ENCODE measurements at regions not wholly inside any gene's neighbourhood (a gene's known extent, or its start where the extent isn't known, plus 50 kb on each side); places are given as distances from the start of the nearest gene placed in this dataset.

- no peaks in the 10 kb centered on the region for H3K9me3 ChIP-seq (ENCODE audit: control insufficient read depth, low read depth, low read length)
- H3K36me3 ChIP-seq (ENCODE audit: control insufficient read depth, low read depth, low read length), result no peaks in the 10 kb centered on the region
- no peaks in the 10 kb centered on the region for H3K27me3 ChIP-seq (ENCODE audit: control insufficient read depth, insufficient read depth, low read length)
- H3K4me3 ChIP-seq (ENCODE audit: low read length), result no peak overlapping the region
- H3K27ac ChIP-seq (ENCODE audit: low read length), result no peak overlapping the region
- H3K4me1 ChIP-seq (ENCODE audit: control insufficient read depth, low read depth, low read length), result no peaks in the 10 kb centered on the region
- no peak overlapping the region for H3K9ac ChIP-seq (ENCODE audit: low read length)
Measured at GRCh38 chr5:4987431-4987830, 152.7 kb upstream of the ADAMTS16 start.

- Histone ChIP-seq H3K9me3 (ENCODE audit: control insufficient read depth, low read depth, low read length) (no peaks in the 10 kb centered on the region), H3K36me3 (ENCODE audit: control insufficient read depth, low read depth, low read length) (no peaks in the 10 kb centered on the region), H3K4me3 (ENCODE audit: low read length) (no peak overlapping the region), H3K27me3 (ENCODE audit: control insufficient read depth, insufficient read depth, low read length) (no peaks in the 10 kb centered on the region), H3K4me1 (ENCODE audit: control insufficient read depth, low read depth, low read length) (no peaks in the 10 kb centered on the region), H3K9ac (ENCODE audit: low read length) (no peak overlapping the region), H3K27ac (ENCODE audit: low read length) (no peak overlapping the region)
Measured at GRCh38 chr5:4989118-4989517, 151.0 kb upstream of the ADAMTS16 start.

GRCh38 chr5:4990017-4990416, 150.1 kb upstream of the ADAMTS16 start:
- Histone ChIP-seq H3K4me3 (ENCODE audit: low read length) (no peak overlapping the region), H3K27me3 (ENCODE audit: control insufficient read depth, insufficient read depth, low read length) (no peaks in the 10 kb centered on the region), H3K4me1 (ENCODE audit: control insufficient read depth, low read depth, low read length) (no peaks in the 10 kb centered on the region), H3K27ac (ENCODE audit: low read length) (no peak overlapping the region), H3K36me3 (ENCODE audit: control insufficient read depth, low read depth, low read length) (no peaks in the 10 kb centered on the region), H3K9ac (ENCODE audit: low read length) (no peak overlapping the region), H3K9me3 (ENCODE audit: control insufficient read depth, low read depth, low read length) (no peaks in the 10 kb centered on the region)

GRCh38 chr5:4990462-4990861, 149.7 kb upstream of the ADAMTS16 start:
- Histone ChIP-seq H3K27me3 (ENCODE audit: control insufficient read depth, insufficient read depth, low read length) (no peaks in the 10 kb centered on the region), H3K36me3 (ENCODE audit: control insufficient read depth, low read depth, low read length) (no peaks in the 10 kb centered on the region), H3K9ac (ENCODE audit: low read length) (no peak overlapping the region), H3K4me1 (ENCODE audit: control insufficient read depth, low read depth, low read length) (no peaks in the 10 kb centered on the region), H3K27ac (ENCODE audit: low read length) (no peak overlapping the region), H3K9me3 (ENCODE audit: control insufficient read depth, low read depth, low read length) (no peaks in the 10 kb centered on the region), H3K4me3 (ENCODE audit: low read length) (no peak overlapping the region)

DNA sequence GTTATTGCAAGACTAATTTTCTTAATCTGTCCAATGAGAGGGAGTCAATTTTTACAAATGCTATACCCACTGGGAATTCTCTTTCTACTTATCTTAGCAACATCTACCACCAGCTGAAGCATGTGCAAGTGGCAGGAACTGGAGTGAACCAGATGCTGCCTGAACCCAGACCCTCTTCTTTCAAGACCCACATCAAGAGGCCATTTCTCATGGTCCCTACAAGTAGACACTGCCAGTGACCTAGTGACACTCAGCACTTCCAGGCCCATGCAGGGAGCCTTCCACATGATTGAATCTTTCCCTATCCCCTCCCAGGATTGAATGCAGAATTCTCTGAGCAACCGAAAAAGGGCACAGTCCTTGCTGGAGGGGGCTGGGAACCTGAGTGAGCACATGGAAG, 148.2 kb upstream of the ADAMTS16 start:
- H3K4me1 ChIP-seq (ENCODE audit: control insufficient read depth, low read depth, low read length), result no peaks in the 10 kb centered on the region
- H3K9me3 ChIP-seq (ENCODE audit: control insufficient read depth, low read depth, low read length), result no peaks in the 10 kb centered on the region
- H3K27ac ChIP-seq (ENCODE audit: low read length), result no peak overlapping the region
- H3K9ac ChIP-seq (ENCODE audit: low read length), result no peak overlapping the region
- H3K27me3 ChIP-seq (ENCODE audit: control insufficient read depth, insufficient read depth, low read length), result no peaks in the 10 kb centered on the region
- H3K4me3 ChIP-seq (ENCODE audit: low read length), result no peak overlapping the region
- no peaks in the 10 kb centered on the region for H3K36me3 ChIP-seq (ENCODE audit: control insufficient read depth, low read depth, low read length)

GRCh38 chr5:4995014-4995413, 145.1 kb upstream of the ADAMTS16 start:
- Histone ChIP-seq H3K36me3 (ENCODE audit: control insufficient read depth, low read depth, low read length) (no peaks in the 10 kb centered on the region), H3K4me1 (ENCODE audit: control insufficient read depth, low read depth, low read length) (no peaks in the 10 kb centered on the region), H3K4me3 (ENCODE audit: low read length) (no peak overlapping the region), H3K9ac (ENCODE audit: low read length) (no peak overlapping the region), H3K27me3 (ENCODE audit: control insufficient read depth, insufficient read depth, low read length) (no peaks in the 10 kb centered on the region), H3K9me3 (ENCODE audit: control insufficient read depth, low read depth, low read length) (no peaks in the 10 kb centered on the region), H3K27ac (ENCODE audit: low read length) (no peak overlapping the region)

DNA sequence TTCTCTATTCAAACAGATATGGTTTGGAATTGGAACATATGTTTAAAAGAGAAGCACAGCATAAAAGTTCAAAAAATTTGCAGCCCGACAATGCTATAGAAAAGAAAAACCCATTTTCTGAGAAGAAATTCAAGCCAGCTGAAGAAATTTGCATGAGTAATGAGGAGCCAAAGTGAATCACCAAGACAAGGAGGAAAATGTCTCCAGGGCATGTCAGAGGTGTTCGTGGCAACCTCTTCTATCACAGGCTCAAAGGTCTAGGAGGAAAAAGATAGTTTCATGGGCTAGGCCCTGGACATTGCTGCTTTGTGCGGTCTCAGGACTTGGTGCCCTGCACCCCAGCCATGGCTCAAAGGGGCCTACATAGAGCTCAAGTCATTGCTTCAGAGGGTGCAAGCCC, 134.8 kb upstream of the ADAMTS16 start:
- no peak overlapping the region for H3K4me3 ChIP-seq (ENCODE audit: low read length)
- H3K4me1 ChIP-seq (ENCODE audit: control insufficient read depth, low read depth, low read length), result no peaks in the 10 kb centered on the region
- no peaks in the 10 kb centered on the region for H3K9me3 ChIP-seq (ENCODE audit: control insufficient read depth, low read depth, low read length)
- no peak overlapping the region for H3K9ac ChIP-seq (ENCODE audit: low read length)
- no peak overlapping the region for H3K27ac ChIP-seq (ENCODE audit: low read length)
- H3K36me3 ChIP-seq (ENCODE audit: control insufficient read depth, low read depth, low read length), result no peaks in the 10 kb centered on the region
- no peaks in the 10 kb centered on the region for H3K27me3 ChIP-seq (ENCODE audit: control insufficient read depth, insufficient read depth, low read length)

- H3K9me3 ChIP-seq (ENCODE audit: control insufficient read depth, low read depth, low read length), result no peaks in the 10 kb centered on the region
- no peak overlapping the region for H3K4me3 ChIP-seq (ENCODE audit: low read length)
- no peaks in the 10 kb centered on the region for H3K36me3 ChIP-seq (ENCODE audit: control insufficient read depth, low read depth, low read length)
- no peak overlapping the region for H3K9ac ChIP-seq (ENCODE audit: low read length)
- H3K4me1 ChIP-seq (ENCODE audit: control insufficient read depth, low read depth, low read length), result no peaks in the 10 kb centered on the region
- H3K27me3 ChIP-seq (ENCODE audit: control insufficient read depth, insufficient read depth, low read length), result no peaks in the 10 kb centered on the region
- no peak overlapping the region for H3K27ac ChIP-seq (ENCODE audit: low read length)
Measured at GRCh38 chr5:5006548-5006947, 133.6 kb upstream of the ADAMTS16 start.

DNA sequence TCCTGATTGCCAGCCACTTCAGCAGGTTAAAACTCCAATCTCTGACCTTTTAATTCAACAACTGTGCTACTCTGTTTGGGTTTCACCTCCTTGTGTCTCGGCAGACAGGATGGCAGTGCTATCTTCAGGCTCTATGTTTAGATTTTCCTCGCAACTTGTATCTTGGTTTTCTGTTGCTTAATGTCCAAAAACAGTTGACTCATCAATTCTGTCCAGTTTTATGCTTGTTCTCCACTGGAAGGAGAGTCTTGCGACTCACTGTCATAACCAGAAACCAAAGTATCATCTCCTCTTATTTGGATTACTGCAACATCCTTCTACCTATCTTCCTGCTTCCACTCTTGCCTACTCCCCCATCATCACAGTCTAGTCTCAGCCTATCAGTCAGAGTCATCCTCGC, 130.9 kb upstream of the ADAMTS16 start:
- H3K27me3 ChIP-seq (ENCODE audit: control insufficient read depth, insufficient read depth, low read length), result no peaks in the 10 kb centered on the region
- H3K27ac ChIP-seq (ENCODE audit: low read length), result no peak overlapping the region
- no peaks in the 10 kb centered on the region for H3K36me3 ChIP-seq (ENCODE audit: control insufficient read depth, low read depth, low read length)
- no peak overlapping the region for H3K4me3 ChIP-seq (ENCODE audit: low read length)
- no peaks in the 10 kb centered on the region for H3K9me3 ChIP-seq (ENCODE audit: control insufficient read depth, low read depth, low read length)
- no peaks in the 10 kb centered on the region for H3K4me1 ChIP-seq (ENCODE audit: control insufficient read depth, low read depth, low read length)
- no peak overlapping the region for H3K9ac ChIP-seq (ENCODE audit: low read length)

DNA sequence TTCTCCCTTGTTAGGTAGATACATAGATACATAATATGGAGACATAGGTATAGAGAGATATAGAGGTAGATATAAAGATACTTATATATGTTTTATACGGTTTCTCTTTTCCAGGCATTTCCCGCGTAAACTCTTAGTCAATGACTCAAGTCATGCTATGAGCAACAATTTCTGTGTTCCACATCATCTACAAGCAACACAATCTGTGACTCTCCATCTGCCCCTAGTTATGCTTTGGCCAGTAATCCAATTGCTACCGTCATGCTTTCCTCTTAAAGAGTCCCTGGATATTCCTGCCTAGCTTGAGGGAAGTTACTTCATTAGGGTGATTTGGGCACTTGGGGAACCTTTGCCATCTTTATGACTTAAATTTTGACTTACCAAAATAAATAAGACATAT, 129.0 kb upstream of the ADAMTS16 start:
- peaks cover 12% of the 10 kb centered on the region for H3K4me1 ChIP-seq (ENCODE audit: control insufficient read depth, low read depth, low read length)
- H3K36me3 ChIP-seq (ENCODE audit: control insufficient read depth, low read depth, low read length), result no peaks in the 10 kb centered on the region
- H3K9ac ChIP-seq (ENCODE audit: low read length), result no peak overlapping the region
- H3K27me3 ChIP-seq (ENCODE audit: control insufficient read depth, insufficient read depth, low read length), result no peaks in the 10 kb centered on the region
- no peak overlapping the region for H3K27ac ChIP-seq (ENCODE audit: low read length)
- no peaks in the 10 kb centered on the region for H3K9me3 ChIP-seq (ENCODE audit: control insufficient read depth, low read depth, low read length)
- no peak overlapping the region for H3K4me3 ChIP-seq (ENCODE audit: low read length)

DNA sequence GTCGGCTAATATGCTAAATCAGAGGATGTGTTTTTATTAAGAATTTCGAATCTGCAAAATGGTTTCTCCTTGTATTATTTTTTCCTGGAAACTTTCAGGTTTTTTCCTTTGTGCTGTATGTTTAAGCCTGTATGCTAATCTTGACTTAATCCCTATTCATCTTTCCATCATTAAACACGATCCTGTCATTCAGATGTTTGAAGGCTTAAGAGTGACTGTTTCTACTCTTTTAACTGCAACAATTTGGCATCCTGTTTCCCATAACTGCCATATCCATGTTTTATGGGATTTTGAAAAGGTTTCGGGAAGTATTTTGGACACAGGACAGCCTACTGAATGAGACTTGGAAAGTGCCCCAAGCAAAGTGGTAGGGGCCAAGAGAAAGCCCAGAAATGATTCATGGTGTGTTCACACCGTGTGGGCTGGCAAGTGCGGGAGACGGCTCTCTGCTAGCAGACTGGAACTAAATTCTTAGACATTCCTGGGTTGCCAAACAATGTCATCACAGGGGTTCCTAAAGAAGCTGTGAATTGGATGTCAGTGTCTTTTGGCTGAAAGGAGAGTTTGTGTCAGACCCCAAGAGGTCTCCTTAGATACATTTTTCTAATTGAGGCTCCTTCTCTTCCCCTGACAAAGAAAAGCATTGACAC, 125.4 kb upstream of the ADAMTS16 start:
- Histone ChIP-seq H3K9ac (ENCODE audit: low read length) (no peak overlapping the region), H3K36me3 (ENCODE audit: control insufficient read depth, low read depth, low read length) (no peaks in the 10 kb centered on the region), H3K4me1 (ENCODE audit: control insufficient read depth, low read depth, low read length) (peaks cover 12% of the 10 kb centered on the region), H3K27me3 (ENCODE audit: control insufficient read depth, insufficient read depth, low read length) (no peaks in the 10 kb centered on the region), H3K27ac (ENCODE audit: low read length) (no peak overlapping the region), H3K9me3 (ENCODE audit: control insufficient read depth, low read depth, low read length) (no peaks in the 10 kb centered on the region), H3K4me3 (ENCODE audit: low read length) (no peak overlapping the region)

DNA sequence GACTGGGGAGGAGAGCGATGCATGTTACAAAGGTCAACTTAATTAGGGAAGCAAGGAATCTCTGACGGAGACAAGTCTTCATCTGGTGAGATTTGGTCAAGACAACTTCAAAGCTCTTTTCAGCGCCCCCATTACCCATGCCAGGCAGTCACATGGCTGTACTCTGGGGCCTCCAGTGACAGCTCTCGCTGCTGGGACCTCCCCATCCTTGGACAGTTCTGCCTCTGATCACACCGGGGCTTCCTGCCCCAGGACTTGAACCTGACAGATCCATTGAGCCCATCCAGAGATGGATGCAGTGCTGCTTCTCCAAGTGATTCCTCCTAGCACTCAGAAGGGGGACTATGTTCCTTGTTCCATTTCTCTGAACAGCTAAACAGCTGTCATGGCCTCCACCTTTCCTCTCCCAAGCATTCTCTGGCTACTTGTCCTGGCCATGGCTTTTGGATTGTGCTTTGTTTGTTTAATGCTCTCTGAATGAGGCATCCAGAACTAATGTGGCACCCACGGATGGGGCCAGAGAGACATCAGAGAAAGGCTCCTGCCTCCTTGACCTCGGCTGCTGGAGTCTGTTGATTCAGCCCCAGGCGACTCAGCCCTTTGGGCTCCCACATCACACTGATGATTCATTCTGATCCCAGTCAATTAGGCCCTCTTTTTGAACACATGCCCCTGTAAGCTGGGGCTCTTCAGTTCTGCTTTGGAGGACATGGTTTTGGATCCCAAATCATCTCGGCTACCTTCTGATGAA, 122.1 kb upstream of the ADAMTS16 start:
- Histone ChIP-seq H3K27ac (ENCODE audit: low read length) (no peak overlapping the region), H3K4me1 (ENCODE audit: control insufficient read depth, low read depth, low read length) (peaks cover 12% of the 10 kb centered on the region), H3K36me3 (ENCODE audit: control insufficient read depth, low read depth, low read length) (no peaks in the 10 kb centered on the region), H3K9ac (ENCODE audit: low read length) (no peak overlapping the region), H3K27me3 (ENCODE audit: control insufficient read depth, insufficient read depth, low read length) (no peaks in the 10 kb centered on the region), H3K9me3 (ENCODE audit: control insufficient read depth, low read depth, low read length) (no peaks in the 10 kb centered on the region), H3K4me3 (ENCODE audit: low read length) (no peak overlapping the region)
